HCT116 (cell line): ENCODE measurements at regions not wholly inside any gene's neighbourhood (a gene's known extent, or its start where the extent isn't known, plus 50 kb on each side); places are given as distances from the start of the nearest gene placed in this dataset.

Source experiments
- ATAC-seq: fragments of 200-7000 bp; cut with Tn5 transposase; 2 replicates; pipeline ENCODE4 v1.9.1; 2020; ENCODE audit warnings: mild to moderate bottlenecking, moderate library complexity
- BruUV-seq: library from RNA; stranded (reverse); fragments of 400-500 nt; replicated peaks from 2 replicates; lab custom pipeline; 2021; lab: Mats Ljungman, UMichigan
- CTCF ChIA-PET: fragments of 300-600 bp; sonication (Branson Sonifier 250); formaldehyde crosslinking; loops from one replicate; lab custom pipeline; 2021; ENCODE audit warnings: antibody characterized with exemption; lab: Charles Lee
- POLR2A ChIA-PET: fragments of 300-600, 350-600 bp; sonication (Branson Sonifier 250); formaldehyde crosslinking; loops from one replicate; lab custom pipeline; 2021; ENCODE audit warnings: antibody characterized with exemption; lab: Charles Lee
- RAD21 ChIA-PET, 2 experiments: fragments of 300-600 bp; sonication (Branson Sonifier 250); formaldehyde crosslinking; loops; one replicate each; lab custom pipeline; 2023; ENCODE audit warnings: low total read pairs in 2 of 2; ENCODE audit not compliant: uncharacterized antibody in 2 of 2, unreplicated experiment in 2 of 2, low non-redundant PET in 1 of 2; lab: Charles Lee
- DNase-seq: peaks from one replicate; pipeline ENCODE4 v3.0.0-alpha.2; 2010; ENCODE audit warnings: low read depth, low spot score
- H2AFZ ChIP-seq: fragments of 200-600 bp; shearing (Covaris generic), sonication (generic); 2 replicates; pipeline ENCODE4 v1.6.1; 2017; ENCODE audit warnings: low read depth, mixed run types, mixed read lengths, antibody characterized with exemption, low read length; ENCODE audit not compliant: poor library complexity, severe bottlenecking
- H3K27ac ChIP-seq: 2 replicates; pipeline ENCODE4 v1.5.1; 2012; ENCODE audit warnings: low read depth, low read length
- H3K27me3 ChIP-seq: fragments of 200-600 bp; sonication (generic); 2 replicates; pipeline ENCODE4 v1.6.1; 2016; ENCODE audit warnings: mixed run types, low read length, mixed read lengths; ENCODE audit not compliant: insufficient read depth
- H3K36me3 ChIP-seq, 2 experiments: fragments of 200-500 bp in 1 of 2; fragments of 200-600 bp in 1 of 2; sonication (Bioruptor generic) in 1 of 2; sonication (generic) in 1 of 2; 2 replicates each; pipeline versions ENCODE4 v1.5.1 to v1.6.1; 2014 to 2016; ENCODE audit warnings: low read length in 2 of 2, inconsistent platforms in 1 of 2, mixed read lengths in 1 of 2, mixed run types in 1 of 2; ENCODE audit not compliant: insufficient read depth in 2 of 2, control insufficient read depth in 1 of 2
- H3K4me1 ChIP-seq, 2 experiments: fragments of 200-600 bp in 1 of 2; sonication (generic) in 1 of 2; 2 replicates each; pipeline versions ENCODE4 v1.5.1 to v1.6.1; 2012 to 2017; ENCODE audit warnings: low read length in 2 of 2, inconsistent platforms in 1 of 2, mild to moderate bottlenecking in 1 of 2, mixed read lengths in 1 of 2, mixed run types in 1 of 2, moderate library complexity in 1 of 2; ENCODE audit not compliant: insufficient read depth in 2 of 2, control insufficient read depth in 1 of 2
- H3K4me2 ChIP-seq: fragments of 200-600 bp; sonication (generic); 2 replicates; pipeline ENCODE4 v1.6.1; 2017; ENCODE audit warnings: mixed run types, low read length, mixed read lengths
- H3K4me3 ChIP-seq, 2 experiments: fragments of 200-600 bp in 1 of 2; sonication (generic) in 1 of 2; replicated peaks in 1 of 2; 2 replicates each; pipeline ENCODE4 v1.5.1; 2011 to 2016; ENCODE audit warnings: low read length in 2 of 2, control low read depth in 1 of 2, low read depth in 1 of 2, mild to moderate bottlenecking in 1 of 2, mixed read lengths in 1 of 2, mixed run types in 1 of 2
- H3K79me2 ChIP-seq: fragments of 200-600 bp; sonication (generic); 2 replicates; pipeline ENCODE4 v1.6.1; 2017; ENCODE audit warnings: mild to moderate bottlenecking, mixed run types, low read length, moderate library complexity, mixed read lengths; ENCODE audit not compliant: insufficient read depth
- H3K9ac ChIP-seq: fragments of 200-600 bp; sonication (generic); 2 replicates; pipeline ENCODE4 v1.6.1; 2016; ENCODE audit warnings: low read length, mixed read lengths
- H3K9me2 ChIP-seq: fragments of 200-600 bp; sonication (generic), shearing (Covaris generic); 2 replicates; pipeline ENCODE4 v1.6.1; 2017; ENCODE audit warnings: mixed run types, mild to moderate bottlenecking, moderate library complexity; ENCODE audit not compliant: insufficient read depth
- H3K9me3 ChIP-seq, 2 experiments: fragments of 200-500 bp in 1 of 2; fragments of 200-600 bp in 1 of 2; sonication (Bioruptor generic) in 1 of 2; sonication (generic) in 1 of 2; 2 replicates each; pipeline ENCODE4 v1.6.1; 2014 to 2017; ENCODE audit warnings: low read length in 2 of 2, mixed read lengths in 2 of 2, inconsistent platforms in 1 of 2, low read depth in 1 of 2, mild to moderate bottlenecking in 1 of 2, mixed run types in 1 of 2, moderate library complexity in 1 of 2; ENCODE audit not compliant: control insufficient read depth in 1 of 2, insufficient read depth in 1 of 2
- H4K20me1 ChIP-seq: fragments of 200-600 bp; sonication (generic), shearing (Covaris generic); 2 replicates; pipeline ENCODE4 v1.6.1; 2017; ENCODE audit warnings: mixed run types, mild to moderate bottlenecking, moderate library complexity; ENCODE audit not compliant: insufficient read depth
- CBX3 ChIP-seq: IDR thresholded peaks from 2 replicates; pipeline ENCODE4 v1.6.1; 2012; ENCODE audit warnings: low read depth
- ELF1 ChIP-seq: IDR thresholded peaks from 2 replicates; pipeline ENCODE4 v1.6.1; 2012; ENCODE audit warnings: low read depth, borderline replicate concordance
- EZH2 ChIP-seq: fragments of 200-600 bp; sonication (generic); IDR thresholded peaks from 2 replicates; pipeline ENCODE4 v1.6.1; 2017; ENCODE audit warnings: antibody characterized with exemption, mixed run types
- EZH2phosphoT487 ChIP-seq: fragments of 200-600 bp; IDR thresholded peaks from 2 replicates; pipeline ENCODE4 v1.6.1; 2018; ENCODE audit warnings: antibody characterized with exemption, borderline replicate concordance
- JUND ChIP-seq: IDR thresholded peaks from 2 replicates; pipeline ENCODE4 v1.6.1; 2012
- RAD21 ChIP-seq: IDR thresholded peaks from 2 replicates; pipeline ENCODE4 v1.6.1; 2012; ENCODE audit warnings: low read depth, mild to moderate bottlenecking
- SP1 ChIP-seq: IDR thresholded peaks from 2 replicates; pipeline ENCODE4 v1.6.1; 2012; ENCODE audit warnings: low read depth
- SRF ChIP-seq: IDR thresholded peaks from 2 replicates; pipeline ENCODE4 v1.6.1; 2012; ENCODE audit warnings: low read depth
- TCF7L2 ChIP-seq: IDR thresholded peaks from 2 replicates; pipeline ENCODE4 v1.7.0; 2011; ENCODE audit warnings: borderline replicate concordance, inconsistent platforms; ENCODE audit not compliant: insufficient read depth, insufficient read length; ENCODE audit errors: extremely low read depth
- YY1 ChIP-seq: IDR thresholded peaks from 2 replicates; pipeline ENCODE4 v1.6.1; 2011; ENCODE audit warnings: low read length, low read depth, moderate library complexity, mild to moderate bottlenecking; ENCODE audit not compliant: insufficient replicate concordance; ENCODE audit errors: extremely low read depth
- ZFX ChIP-seq: fragments of 450-650 bp; IDR thresholded peaks from 2 replicates; pipeline ENCODE4 v1.6.1; 2017
- intact Hi-C: fragments of 100-400 bp; cut with micrococcal nuclease; formaldehyde crosslinking; loops from 2 replicates; pipeline ENCODE4 v1.10.0; 2022
- TF ChIP-seq, protein P1 (sequence below): IDR thresholded peaks from 2 replicates; pipeline ENCODE4 v1.6.1; 2012
- TF ChIP-seq, protein P2 (sequence below): IDR thresholded peaks from 2 replicates; pipeline ENCODE4 v1.6.1; 2012; ENCODE audit warnings: low read depth
- TF ChIP-seq, protein P3 (sequence below): IDR thresholded peaks from 2 replicates; pipeline ENCODE4 v1.6.1; 2012
- TF ChIP-seq, protein P4 (sequence below): IDR thresholded peaks from 2 replicates; pipeline ENCODE4 v1.6.1; 2011; ENCODE audit warnings: mild to moderate bottlenecking, low read length, moderate library complexity; ENCODE audit not compliant: insufficient replicate concordance; ENCODE audit errors: extremely low read depth

DNA sequence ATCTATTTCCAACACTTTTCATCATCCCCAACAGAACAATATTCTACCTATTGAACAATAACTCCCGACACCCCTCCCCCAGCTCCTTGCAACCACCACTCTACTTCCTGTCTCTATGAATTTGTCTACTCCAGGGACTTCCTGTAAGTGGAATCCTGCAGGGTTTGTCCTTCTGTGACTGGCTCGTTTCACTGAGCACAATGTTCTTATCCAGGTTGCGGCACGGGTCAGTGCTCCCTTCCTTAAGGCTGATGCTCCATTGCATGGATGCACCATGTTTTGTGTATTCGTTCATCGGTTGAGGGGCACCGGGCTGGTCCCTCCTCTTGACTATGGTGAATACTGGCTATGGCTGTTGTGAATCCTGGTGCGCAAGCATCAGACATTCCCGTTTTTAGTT lies 163.2 kb downstream of the TBXT start:
- Histone ChIP-seq H3K27ac (no peak overlapping the region), H3K9ac (no peak overlapping the region), H2AFZ (no peak overlapping the region), H3K79me2 (no peaks in the 10 kb centered on the region), H3K9me2 (no peaks in the 10 kb centered on the region), H3K4me2 (no peak overlapping the region), H3K4me3 (no peak overlapping the region), H3K36me3 (no peaks in the 10 kb centered on the region), H3K9me3 (no peaks in the 10 kb centered on the region), H4K20me1 (no peaks in the 10 kb centered on the region), H3K27me3 (no peaks in the 10 kb centered on the region), H3K4me1 (no peaks in the 10 kb centered on the region)
- CTCF ChIA-PET: no interaction called here
- BruUV-seq: no TSS peak
- RAD21 ChIA-PET: no interaction called here
- no peak for TF ChIP-seq EZH2phosphoT487
- TF ChIP-seq, protein P1, sequence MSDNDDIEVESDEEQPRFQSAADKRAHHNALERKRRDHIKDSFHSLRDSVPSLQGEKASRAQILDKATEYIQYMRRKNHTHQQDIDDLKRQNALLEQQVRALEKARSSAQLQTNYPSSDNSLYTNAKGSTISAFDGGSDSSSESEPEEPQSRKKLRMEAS: no peak
- no peak for TF ChIP-seq YY1
- no peak for TF ChIP-seq TCF7L2
- TF ChIP-seq, protein P2, sequence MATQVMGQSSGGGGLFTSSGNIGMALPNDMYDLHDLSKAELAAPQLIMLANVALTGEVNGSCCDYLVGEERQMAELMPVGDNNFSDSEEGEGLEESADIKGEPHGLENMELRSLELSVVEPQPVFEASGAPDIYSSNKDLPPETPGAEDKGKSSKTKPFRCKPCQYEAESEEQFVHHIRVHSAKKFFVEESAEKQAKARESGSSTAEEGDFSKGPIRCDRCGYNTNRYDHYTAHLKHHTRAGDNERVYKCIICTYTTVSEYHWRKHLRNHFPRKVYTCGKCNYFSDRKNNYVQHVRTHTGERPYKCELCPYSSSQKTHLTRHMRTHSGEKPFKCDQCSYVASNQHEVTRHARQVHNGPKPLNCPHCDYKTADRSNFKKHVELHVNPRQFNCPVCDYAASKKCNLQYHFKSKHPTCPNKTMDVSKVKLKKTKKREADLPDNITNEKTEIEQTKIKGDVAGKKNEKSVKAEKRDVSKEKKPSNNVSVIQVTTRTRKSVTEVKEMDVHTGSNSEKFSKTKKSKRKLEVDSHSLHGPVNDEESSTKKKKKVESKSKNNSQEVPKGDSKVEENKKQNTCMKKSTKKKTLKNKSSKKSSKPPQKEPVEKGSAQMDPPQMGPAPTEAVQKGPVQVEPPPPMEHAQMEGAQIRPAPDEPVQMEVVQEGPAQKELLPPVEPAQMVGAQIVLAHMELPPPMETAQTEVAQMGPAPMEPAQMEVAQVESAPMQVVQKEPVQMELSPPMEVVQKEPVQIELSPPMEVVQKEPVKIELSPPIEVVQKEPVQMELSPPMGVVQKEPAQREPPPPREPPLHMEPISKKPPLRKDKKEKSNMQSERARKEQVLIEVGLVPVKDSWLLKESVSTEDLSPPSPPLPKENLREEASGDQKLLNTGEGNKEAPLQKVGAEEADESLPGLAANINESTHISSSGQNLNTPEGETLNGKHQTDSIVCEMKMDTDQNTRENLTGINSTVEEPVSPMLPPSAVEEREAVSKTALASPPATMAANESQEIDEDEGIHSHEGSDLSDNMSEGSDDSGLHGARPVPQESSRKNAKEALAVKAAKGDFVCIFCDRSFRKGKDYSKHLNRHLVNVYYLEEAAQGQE: no peak
- no peak for TF ChIP-seq SP1
- no peak for TF ChIP-seq SRF
- TF ChIP-seq JUND: no peak
- TF ChIP-seq ELF1: no peak
- TF ChIP-seq ZFX: no peak
- TF ChIP-seq, protein P3, sequence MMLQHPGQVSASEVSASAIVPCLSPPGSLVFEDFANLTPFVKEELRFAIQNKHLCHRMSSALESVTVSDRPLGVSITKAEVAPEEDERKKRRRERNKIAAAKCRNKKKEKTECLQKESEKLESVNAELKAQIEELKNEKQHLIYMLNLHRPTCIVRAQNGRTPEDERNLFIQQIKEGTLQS: no peak
- no peak for TF ChIP-seq RAD21
- TF ChIP-seq CBX3: no peak
- TF ChIP-seq, protein P4, sequence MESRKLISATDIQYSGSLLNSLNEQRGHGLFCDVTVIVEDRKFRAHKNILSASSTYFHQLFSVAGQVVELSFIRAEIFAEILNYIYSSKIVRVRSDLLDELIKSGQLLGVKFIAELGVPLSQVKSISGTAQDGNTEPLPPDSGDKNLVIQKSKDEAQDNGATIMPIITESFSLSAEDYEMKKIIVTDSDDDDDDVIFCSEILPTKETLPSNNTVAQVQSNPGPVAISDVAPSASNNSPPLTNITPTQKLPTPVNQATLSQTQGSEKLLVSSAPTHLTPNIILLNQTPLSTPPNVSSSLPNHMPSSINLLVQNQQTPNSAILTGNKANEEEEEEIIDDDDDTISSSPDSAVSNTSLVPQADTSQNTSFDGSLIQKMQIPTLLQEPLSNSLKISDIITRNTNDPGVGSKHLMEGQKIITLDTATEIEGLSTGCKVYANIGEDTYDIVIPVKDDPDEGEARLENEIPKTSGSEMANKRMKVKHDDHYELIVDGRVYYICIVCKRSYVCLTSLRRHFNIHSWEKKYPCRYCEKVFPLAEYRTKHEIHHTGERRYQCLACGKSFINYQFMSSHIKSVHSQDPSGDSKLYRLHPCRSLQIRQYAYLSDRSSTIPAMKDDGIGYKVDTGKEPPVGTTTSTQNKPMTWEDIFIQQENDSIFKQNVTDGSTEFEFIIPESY: no peak
- TF ChIP-seq EZH2: no peak
- intact Hi-C loops: no loop called here
- no peak for ATAC-seq
- no peak for DNase-seq
- POLR2A ChIA-PET: no interaction called here
